H9 (cell line): ENCODE measurements at regions not wholly inside any gene's neighbourhood (a gene's known extent, or its start where the extent isn't known, plus 50 kb on each side); places are given as distances from the start of the nearest gene placed in this dataset.

ENCODE experiments used
- DNase-seq: peaks from one replicate; pipeline ENCODE4 v3.0.0-alpha.2; 2017
- H2AFZ ChIP-seq: one replicate; pipeline ENCODE4 v1.6.1; 2013; ENCODE audit warnings: mild to moderate bottlenecking, low read length, control low read depth, moderate library complexity
- H2AK5ac ChIP-seq: 2 replicates; pipeline ENCODE4 v1.6.1; 2013; ENCODE audit warnings: low read length, control low read depth, mixed read lengths; ENCODE audit not compliant: insufficient read length
- H2BK120ac ChIP-seq: one replicate; pipeline ENCODE4 v1.6.1; 2013; ENCODE audit warnings: low read depth, mild to moderate bottlenecking, low read length, control low read depth, inconsistent platforms; ENCODE audit not compliant: poor library complexity, severe bottlenecking
- H2BK12ac ChIP-seq: 2 replicates; pipeline ENCODE4 v1.6.1; 2013; ENCODE audit warnings: low read length, control low read depth, mixed read lengths, low read depth; ENCODE audit not compliant: insufficient read length
- H2BK15ac ChIP-seq: 2 replicates; pipeline ENCODE4 v1.6.1; 2013; ENCODE audit warnings: low read depth, low read length, control low read depth
- H2BK20ac ChIP-seq: one replicate; pipeline ENCODE4 v1.6.1; 2013; ENCODE audit warnings: low read depth, mild to moderate bottlenecking, low read length, control low read depth, inconsistent platforms; ENCODE audit not compliant: poor library complexity, severe bottlenecking
- H2BK5ac ChIP-seq: 2 replicates; pipeline ENCODE4 v1.6.1; 2013; ENCODE audit warnings: low read length, control low read depth, mixed read lengths; ENCODE audit not compliant: insufficient read length
- H3K14ac ChIP-seq: 2 replicates; pipeline ENCODE4 v1.6.1; 2013; ENCODE audit warnings: low read length, control low read depth; ENCODE audit not compliant: insufficient read depth
- H3K18ac ChIP-seq: 2 replicates; pipeline ENCODE4 v1.6.1; 2013; ENCODE audit warnings: low read depth, mild to moderate bottlenecking, mixed read lengths, low read length, control low read depth; ENCODE audit not compliant: insufficient read length
- H3K23ac ChIP-seq: 2 replicates; pipeline ENCODE4 v1.6.1; 2013; ENCODE audit warnings: low read length, control low read depth, mixed read lengths, low read depth; ENCODE audit not compliant: insufficient read length
- H3K23me2 ChIP-seq: 2 replicates; pipeline ENCODE4 v1.6.1; 2013; ENCODE audit warnings: low read depth, mild to moderate bottlenecking, mixed read lengths, low read length, control low read depth; ENCODE audit not compliant: insufficient read length, poor library complexity, severe bottlenecking
- H3K27ac ChIP-seq: 2 replicates; pipeline ENCODE4 v1.5.1; 2013; ENCODE audit warnings: low read length, control low read depth, mixed read lengths, low read depth; ENCODE audit not compliant: insufficient read length
- H3K27me3 ChIP-seq: 2 replicates; pipeline ENCODE4 v1.6.1; 2013; ENCODE audit warnings: low read length, control low read depth, inconsistent platforms; ENCODE audit not compliant: insufficient read depth
- H3K4ac ChIP-seq: 2 replicates; pipeline ENCODE4 v1.6.1; 2013; ENCODE audit warnings: low read depth, mild to moderate bottlenecking, control low read depth, inconsistent platforms, low read length, moderate library complexity
- H3K4me1 ChIP-seq: 2 replicates; pipeline ENCODE4 v1.6.1; 2013; ENCODE audit warnings: low read length, control low read depth, inconsistent platforms; ENCODE audit not compliant: insufficient read depth
- H3K4me2 ChIP-seq: 2 replicates; pipeline ENCODE4 v1.6.1; 2013; ENCODE audit warnings: low read length, control low read depth, mixed read lengths; ENCODE audit not compliant: insufficient read length, insufficient read depth
- H3K56ac ChIP-seq: 2 replicates; pipeline ENCODE4 v1.6.1; 2013; ENCODE audit warnings: low read depth, mild to moderate bottlenecking, mixed read lengths, low read length, control low read depth; ENCODE audit not compliant: insufficient read length
- H3K79me1 ChIP-seq: 2 replicates; pipeline ENCODE4 v1.6.1; 2013; ENCODE audit warnings: low read depth, mild to moderate bottlenecking, moderate library complexity, low read length, control low read depth, inconsistent platforms; ENCODE audit not compliant: insufficient read depth, poor library complexity, severe bottlenecking
- H3K79me2 ChIP-seq: 2 replicates; pipeline ENCODE4 v1.6.1; 2013; ENCODE audit warnings: low read length, control low read depth, inconsistent platforms; ENCODE audit not compliant: insufficient read depth
- H3K9ac ChIP-seq: 2 replicates; pipeline ENCODE4 v1.6.1; 2013; ENCODE audit warnings: low read length, control low read depth, mixed read lengths; ENCODE audit not compliant: insufficient read length; ENCODE audit errors: extremely low read depth
- H3K9me3 ChIP-seq: one replicate; pipeline ENCODE4 v1.6.1; 2013; ENCODE audit warnings: low read depth, low read length, inconsistent platforms; ENCODE audit not compliant: control insufficient read depth
- H3T11ph ChIP-seq: one replicate; pipeline ENCODE4 v1.6.1; 2013; ENCODE audit warnings: mild to moderate bottlenecking, low read length, control low read depth, inconsistent platforms
- H4K20me1 ChIP-seq: one replicate; pipeline ENCODE4 v1.6.1; 2013; ENCODE audit not compliant: control insufficient read depth, insufficient read length, insufficient read depth
- H4K5ac ChIP-seq: 2 replicates; pipeline ENCODE4 v1.6.1; 2013; ENCODE audit warnings: low read depth, mild to moderate bottlenecking, mixed read lengths, low read length, control low read depth; ENCODE audit not compliant: insufficient read length
- H4K8ac ChIP-seq: replicated peaks from 2 replicates; pipeline ENCODE4 v1.6.1; 2013; ENCODE audit warnings: low read length, control low read depth, mixed read lengths, low read depth; ENCODE audit not compliant: insufficient read length
- H4K91ac ChIP-seq: 2 replicates; pipeline ENCODE4 v1.6.1; 2013; ENCODE audit warnings: low read depth, mild to moderate bottlenecking, moderate library complexity, mixed read lengths, low read length, control low read depth; ENCODE audit not compliant: insufficient read length
- H3K27ac Mint-ChIP-seq, 3 experiments: 2 replicates in 2 of 3; 3 replicates in 1 of 3; pipeline ENCODE4 v1.8.0; 2020 to 2021; ENCODE audit warnings: mixed read lengths in 3 of 3, mild to moderate bottlenecking in 1 of 3, moderate library complexity in 1 of 3
- H3K27me3 Mint-ChIP-seq: 2 replicates; pipeline ENCODE4 v1.8.0; 2021; ENCODE audit warnings: low read depth, mild to moderate bottlenecking, moderate library complexity, mixed read lengths
- H3K36me3 Mint-ChIP-seq, 3 experiments: 2 replicates in 2 of 3; 3 replicates in 1 of 3; pipeline ENCODE4 v1.8.0; 2020 to 2021; ENCODE audit warnings: low read depth in 3 of 3, mixed read lengths in 3 of 3; ENCODE audit not compliant: insufficient read depth in 1 of 3
- H3K4me1 Mint-ChIP-seq, 2 experiments: 2 replicates each; pipeline ENCODE4 v1.8.0; 2020; ENCODE audit warnings: mixed read lengths in 2 of 2
- H3K4me3 Mint-ChIP-seq, 2 experiments: 2 replicates in 1 of 2; 3 replicates in 1 of 2; pipeline ENCODE4 v1.8.0; 2020 to 2021; ENCODE audit warnings: mild to moderate bottlenecking in 2 of 2, mixed read lengths in 2 of 2, moderate library complexity in 1 of 2
- H3K9me3 Mint-ChIP-seq, 2 experiments: 2 replicates in 1 of 2; 3 replicates in 1 of 2; pipeline ENCODE4 v1.8.0; 2020; ENCODE audit warnings: mild to moderate bottlenecking in 2 of 2, mixed read lengths in 2 of 2, moderate library complexity in 1 of 2
- WGBS: extraction: QIAGEN DNeasy Blood & Tissue Kit; methylation state at CpG from one replicate; pipeline ENCODE4 v1.1.7; 2013; ENCODE audit warnings: missing lambda C conversion rate, low lambda C conversion rate, mixed read lengths; ENCODE audit not compliant: insufficient read length; ENCODE audit errors: extremely low coverage; 5-methylcytosine and 5-hydroxymethylcytosine counted together
- TF ChIP-seq, protein P1 (sequence below): fragments of 200-600 bp; sonication (generic); conservative IDR thresholded peaks from 3 replicates; pipeline ENCODE4 v1.8.0; 2021; ENCODE audit warnings: antibody characterized with exemption, mild to moderate bottlenecking

DNA sequence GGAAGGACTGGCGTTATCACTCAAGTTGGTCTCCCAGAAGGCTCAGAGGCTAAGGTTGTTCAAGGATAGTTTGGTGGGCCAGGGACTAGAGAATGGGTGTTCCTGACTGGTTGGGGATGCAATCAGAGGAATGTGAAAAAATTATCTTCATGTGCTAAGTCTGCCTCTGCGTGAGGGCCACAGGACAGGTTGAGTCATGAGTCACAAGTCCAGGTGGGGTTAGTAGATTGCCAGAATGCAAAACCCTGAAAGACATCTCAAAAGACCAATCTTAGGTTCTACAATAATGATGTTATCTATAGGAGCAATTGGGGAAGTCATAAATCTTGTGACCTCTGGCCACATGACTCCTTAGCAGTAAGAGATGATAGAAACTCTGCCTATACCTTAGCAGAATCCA lies 220.1 kb upstream of the EEA1 start:
- DNase-seq = no peak
- Mint-ChIP-seq H3K4me3 (no peak overlapping the region), H3K9me3 (no peaks in the 10 kb centered on the region; a peak in 2 of 5 replicates)

More for the DNA sequence above, 220.1 kb upstream of the EEA1 start:
- Histone ChIP-seq H3K4ac (no peak overlapping the region), H4K91ac (no peak overlapping the region), H3K27ac (no peak overlapping the region), H3K4me2 (no peak overlapping the region), H2BK15ac (no peak overlapping the region), H3K23ac (no peak overlapping the region), H3K9me3 (no peaks in the 10 kb centered on the region), H2AFZ (no peak overlapping the region), H3K23me2 (no peaks in the 10 kb centered on the region), H3K79me1 (no peaks in the 10 kb centered on the region), H3K56ac (no peak overlapping the region), H3K18ac (no peak overlapping the region), H2BK12ac (no peak overlapping the region), H2BK20ac (no peak overlapping the region), H4K5ac (no peak overlapping the region), H3K27me3 (no peaks in the 10 kb centered on the region), H3T11ph (no peak overlapping the region), H4K8ac (no peak overlapping the region), H2AK5ac (no peak overlapping the region), H3K4me1 (no peaks in the 10 kb centered on the region), H4K20me1 (no peaks in the 10 kb centered on the region), H3K9ac (no peak overlapping the region), H3K14ac (no peak overlapping the region), H2BK120ac (no peak overlapping the region), H2BK5ac (no peak overlapping the region), H3K79me2 (no peaks in the 10 kb centered on the region)
- no peaks in the 10 kb centered on the region for H3K36me3 Mint-ChIP-seq
- no peaks in the 10 kb centered on the region; the same call in 1 of the 2 replicates for H3K27me3 Mint-ChIP-seq
- no CpG with 5 or more reads among the region's 2 CpGs for WGBS
- H3K4me1 Mint-ChIP-seq = no peaks in the 10 kb centered on the region
- no peak overlapping the region for H3K27ac Mint-ChIP-seq
- TF ChIP-seq, protein P1, sequence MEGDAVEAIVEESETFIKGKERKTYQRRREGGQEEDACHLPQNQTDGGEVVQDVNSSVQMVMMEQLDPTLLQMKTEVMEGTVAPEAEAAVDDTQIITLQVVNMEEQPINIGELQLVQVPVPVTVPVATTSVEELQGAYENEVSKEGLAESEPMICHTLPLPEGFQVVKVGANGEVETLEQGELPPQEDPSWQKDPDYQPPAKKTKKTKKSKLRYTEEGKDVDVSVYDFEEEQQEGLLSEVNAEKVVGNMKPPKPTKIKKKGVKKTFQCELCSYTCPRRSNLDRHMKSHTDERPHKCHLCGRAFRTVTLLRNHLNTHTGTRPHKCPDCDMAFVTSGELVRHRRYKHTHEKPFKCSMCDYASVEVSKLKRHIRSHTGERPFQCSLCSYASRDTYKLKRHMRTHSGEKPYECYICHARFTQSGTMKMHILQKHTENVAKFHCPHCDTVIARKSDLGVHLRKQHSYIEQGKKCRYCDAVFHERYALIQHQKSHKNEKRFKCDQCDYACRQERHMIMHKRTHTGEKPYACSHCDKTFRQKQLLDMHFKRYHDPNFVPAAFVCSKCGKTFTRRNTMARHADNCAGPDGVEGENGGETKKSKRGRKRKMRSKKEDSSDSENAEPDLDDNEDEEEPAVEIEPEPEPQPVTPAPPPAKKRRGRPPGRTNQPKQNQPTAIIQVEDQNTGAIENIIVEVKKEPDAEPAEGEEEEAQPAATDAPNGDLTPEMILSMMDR = no peak
